PC-9 (cell line): ENCODE measurements at regions not wholly inside any gene's neighbourhood (a gene's known extent, or its start where the extent isn't known, plus 50 kb on each side); places are given as distances from the start of the nearest gene placed in this dataset.

Experiments
- CTCF ChIP-seq: fragments of 200-600 bp; sonication (generic); conservative IDR thresholded peaks from 2 replicates; pipeline ENCODE4 v1.6.1; 2017; ENCODE audit warnings: mixed run types, antibody characterized with exemption, mild to moderate bottlenecking, moderate library complexity
- EZH2 ChIP-seq: fragments of 200-600 bp; sonication (generic); IDR thresholded peaks from 2 replicates; pipeline ENCODE4 v1.8.0; 2017; ENCODE audit warnings: antibody characterized with exemption, low read depth

DNA sequence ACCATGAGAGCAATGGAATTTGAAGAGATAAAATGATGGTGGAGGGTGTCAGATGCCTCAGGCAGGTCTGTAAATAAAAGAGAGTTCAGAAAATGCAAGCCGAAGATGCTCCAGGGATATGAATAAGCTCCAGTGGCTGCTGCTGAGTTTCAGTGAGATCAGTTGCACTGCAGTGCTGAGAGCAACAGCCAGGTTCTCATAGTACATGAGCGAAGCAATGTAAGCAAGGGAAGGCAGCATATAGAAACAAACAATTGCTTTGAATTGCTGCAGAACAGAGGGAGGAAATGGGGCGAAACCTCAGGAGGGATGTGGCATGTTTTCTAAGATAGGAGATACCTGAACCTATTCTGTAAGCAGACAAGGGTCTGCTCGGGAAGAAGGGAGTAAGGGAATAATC lies 369.5 kb downstream of the AASDHPPT start:
- TF ChIP-seq CTCF (no peak), EZH2 (no peak)
